Keratinocyte (primary cell): ENCODE measurements at regions not wholly inside any gene's neighbourhood (a gene's known extent, or its start where the extent isn't known, plus 50 kb on each side); places are given as distances from the start of the nearest gene placed in this dataset.

ENCODE experiments used
- DNase-seq: peaks from one replicate; pipeline ENCODE4 v3.0.0-alpha.2; 2011; ENCODE audit warnings: low read depth, missing footprints, low spot score
- FAIRE-seq: peaks from 2 replicates; lab custom pipeline; 2011; peaks lifted over from hg19 to GRCh38; lab: Jason Lieb, UNC
- H2AFZ ChIP-seq: 2 replicates; pipeline ENCODE4 v1.6.0; 2012; ENCODE audit warnings: low read length, control low read depth, inconsistent platforms; ENCODE audit not compliant: control insufficient read depth
- H3K27ac ChIP-seq: 2 replicates; pipeline ENCODE4 v1.5.1; 2011; ENCODE audit warnings: low read length; ENCODE audit not compliant: control insufficient read depth, insufficient read depth
- H3K27me3 ChIP-seq: 3 replicates; pipeline ENCODE4 v1.6.0; 2011; ENCODE audit warnings: low read length; ENCODE audit not compliant: control insufficient read depth, insufficient read depth; ENCODE audit errors: extremely low read depth
- H3K36me3 ChIP-seq, 2 experiments: 2 replicates in 1 of 2; 3 replicates in 1 of 2; pipeline ENCODE4 v1.5.1; 2011; ENCODE audit warnings: low read length in 2 of 2, mild to moderate bottlenecking in 1 of 2; ENCODE audit not compliant: control insufficient read depth in 2 of 2, insufficient read depth in 2 of 2; ENCODE audit errors: extremely low read depth in 1 of 2
- H3K4me1 ChIP-seq: 3 replicates; pipeline ENCODE4 v1.5.1; 2011; ENCODE audit warnings: low read length; ENCODE audit not compliant: control insufficient read depth, insufficient read depth; ENCODE audit errors: extremely low read depth
- H3K4me2 ChIP-seq: 3 replicates; pipeline ENCODE4 v1.6.0; 2011; ENCODE audit warnings: low read depth, low read length; ENCODE audit not compliant: control insufficient read depth, insufficient read depth; ENCODE audit errors: extremely low read depth
- H3K4me3 ChIP-seq, 3 experiments: fragments of 200-600 bp in 1 of 3; sonication (generic) in 1 of 3; 2 replicates in 2 of 3; 3 replicates in 1 of 3; pipeline ENCODE4 v1.5.1; 2011 to 2016; ENCODE audit warnings: low read length in 3 of 3, mild to moderate bottlenecking in 3 of 3, control low read depth in 2 of 3, inconsistent platforms in 1 of 3, low read depth in 1 of 3, mixed read lengths in 1 of 3, mixed run types in 1 of 3, moderate library complexity in 1 of 3; ENCODE audit not compliant: control insufficient read depth in 2 of 3, insufficient read depth in 2 of 3; ENCODE audit errors: extremely low read depth in 1 of 3
- H3K79me2 ChIP-seq: 2 replicates; pipeline ENCODE4 v1.6.0; 2012; ENCODE audit warnings: low read length; ENCODE audit not compliant: control insufficient read depth, insufficient read depth
- H3K9ac ChIP-seq: 3 replicates; pipeline ENCODE4 v1.6.0; 2011; ENCODE audit warnings: low read length; ENCODE audit not compliant: control insufficient read depth, insufficient read depth; ENCODE audit errors: extremely low read depth
- H3K9me1 ChIP-seq: 3 replicates; pipeline ENCODE4 v1.6.0; 2011; ENCODE audit warnings: low read length; ENCODE audit not compliant: control insufficient read depth, insufficient read depth; ENCODE audit errors: extremely low read depth
- H3K9me3 ChIP-seq: 2 replicates; pipeline ENCODE4 v1.5.1; 2012; ENCODE audit warnings: low read depth, low read length; ENCODE audit not compliant: control insufficient read depth
- H4K20me1 ChIP-seq: 3 replicates; pipeline ENCODE4 v1.6.0; 2011; ENCODE audit warnings: low read length; ENCODE audit not compliant: control insufficient read depth, insufficient read depth; ENCODE audit errors: extremely low read depth
- EZH2 ChIP-seq: IDR thresholded peaks from one replicate; pipeline ENCODE4 v1.6.1; 2012; ENCODE audit warnings: inconsistent platforms, mild to moderate bottlenecking, low read length, moderate library complexity
- dilution Hi-C: fragments of 300-500 bp; cut with MboI; formaldehyde crosslinking; loops from one replicate; pipeline ENCODE4 v1.7.0; 2020; ENCODE audit warnings: low sequenced_read_pairs; ENCODE audit not compliant: extremely low pct_ligation_motif_present
- TF ChIP-seq, protein P1 (sequence below), 3 experiments: IDR thresholded peaks in 1 of 3; conservative IDR thresholded peaks in 1 of 3; optimal IDR thresholded peaks in 1 of 3; 2 replicates in 2 of 3; 3 replicates in 1 of 3; pipeline versions ENCODE3 to v1.5.1; 2011; ENCODE audit warnings: low read length in 3 of 3, mild to moderate bottlenecking in 3 of 3, moderate library complexity in 2 of 3, control low read depth in 1 of 3, inconsistent platforms in 1 of 3; ENCODE audit not compliant: insufficient read depth in 2 of 3; ENCODE audit errors: extremely low read depth in 1 of 3

DNA sequence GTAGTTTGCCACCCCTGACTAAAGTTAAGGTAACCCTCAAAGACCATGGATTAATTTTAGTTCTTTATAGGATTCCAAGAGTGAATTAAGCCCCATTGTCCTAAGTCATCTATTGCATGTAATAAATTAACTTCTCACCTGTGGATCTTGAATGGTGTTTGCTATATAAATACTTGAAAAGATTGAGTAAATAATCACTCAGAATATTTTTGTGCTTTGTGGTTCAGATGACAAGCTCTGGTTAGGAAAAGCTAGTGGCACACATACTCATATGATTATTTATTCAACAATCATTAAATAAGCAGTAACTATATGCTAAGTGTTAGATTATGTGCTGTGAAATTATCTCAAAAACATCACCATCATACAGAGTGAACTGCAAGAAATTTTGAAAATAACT lies 203.2 kb downstream of the OGFRL1 start:
- H3K9ac ChIP-seq, result no peak overlapping the region
- H3K27me3 ChIP-seq, result no peaks in the 10 kb centered on the region
- dilution Hi-C loops, result no loop called here

DNA sequence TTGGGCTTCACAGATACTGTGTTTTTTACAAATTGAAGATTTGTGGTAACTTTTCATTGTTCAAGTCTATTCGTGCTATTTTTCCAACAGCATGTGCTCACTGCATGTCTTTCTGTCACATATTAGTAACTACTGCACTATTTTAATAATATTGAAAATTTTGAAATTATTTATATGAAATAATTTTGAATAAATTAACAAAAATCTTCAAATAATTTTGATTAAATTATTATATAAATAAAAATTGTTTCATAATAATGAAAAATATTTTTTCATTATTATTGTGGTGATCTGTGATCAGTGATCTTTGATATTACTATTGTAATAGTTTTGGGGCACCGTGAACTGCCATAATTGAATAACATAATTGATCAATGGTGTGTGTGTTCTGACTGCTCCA lies 204.1 kb downstream of the OGFRL1 start:
- TF ChIP-seq, protein P1, sequence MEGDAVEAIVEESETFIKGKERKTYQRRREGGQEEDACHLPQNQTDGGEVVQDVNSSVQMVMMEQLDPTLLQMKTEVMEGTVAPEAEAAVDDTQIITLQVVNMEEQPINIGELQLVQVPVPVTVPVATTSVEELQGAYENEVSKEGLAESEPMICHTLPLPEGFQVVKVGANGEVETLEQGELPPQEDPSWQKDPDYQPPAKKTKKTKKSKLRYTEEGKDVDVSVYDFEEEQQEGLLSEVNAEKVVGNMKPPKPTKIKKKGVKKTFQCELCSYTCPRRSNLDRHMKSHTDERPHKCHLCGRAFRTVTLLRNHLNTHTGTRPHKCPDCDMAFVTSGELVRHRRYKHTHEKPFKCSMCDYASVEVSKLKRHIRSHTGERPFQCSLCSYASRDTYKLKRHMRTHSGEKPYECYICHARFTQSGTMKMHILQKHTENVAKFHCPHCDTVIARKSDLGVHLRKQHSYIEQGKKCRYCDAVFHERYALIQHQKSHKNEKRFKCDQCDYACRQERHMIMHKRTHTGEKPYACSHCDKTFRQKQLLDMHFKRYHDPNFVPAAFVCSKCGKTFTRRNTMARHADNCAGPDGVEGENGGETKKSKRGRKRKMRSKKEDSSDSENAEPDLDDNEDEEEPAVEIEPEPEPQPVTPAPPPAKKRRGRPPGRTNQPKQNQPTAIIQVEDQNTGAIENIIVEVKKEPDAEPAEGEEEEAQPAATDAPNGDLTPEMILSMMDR (optimal IDR thresholded peaks at IDR 0.05 in 1 of 3, IDR thresholded peaks at IDR 0.05 in 1 of 3, conservative IDR thresholded peaks at IDR 0.05 in 1 of 3; ENCODE audit: extremely low read depth in 1 of 3, insufficient read depth in 2 of 3, low read length in 3 of 3), result no peak
- no peak for TF ChIP-seq EZH2
- no peak overlapping the region for H2AFZ ChIP-seq
- no peaks in the 10 kb centered on the region for H3K79me2 ChIP-seq
- no peaks in the 10 kb centered on the region for H3K36me3 ChIP-seq
- no peaks in the 10 kb centered on the region for H3K9me3 ChIP-seq
- H4K20me1 ChIP-seq, result no peaks in the 10 kb centered on the region
- H3K4me2 ChIP-seq, result no peak overlapping the region
- no peak for DNase-seq
- FAIRE-seq, result no peak
- no peak overlapping the region for H3K4me3 ChIP-seq
- dilution Hi-C loops, result no loop called here
- H3K4me1 ChIP-seq, result peaks cover 10% of the 10 kb centered on the region
- no peaks in the 10 kb centered on the region for H3K27me3 ChIP-seq
- H3K9ac ChIP-seq, result no peak overlapping the region
- H3K9me1 ChIP-seq, result no peaks in the 10 kb centered on the region
- H3K27ac ChIP-seq, result no peak overlapping the region

More for the DNA sequence above, 203.2 kb downstream of the OGFRL1 start:
- no peaks in the 10 kb centered on the region for H4K20me1 ChIP-seq
- no peaks in the 10 kb centered on the region for H3K9me1 ChIP-seq
- FAIRE-seq (no peak), DNase-seq (no peak)
- H2AFZ ChIP-seq, result no peak overlapping the region
- no peaks in the 10 kb centered on the region for H3K36me3 ChIP-seq
- H3K79me2 ChIP-seq, result no peaks in the 10 kb centered on the region
- peaks cover 10% of the 10 kb centered on the region for H3K4me1 ChIP-seq
- no peak overlapping the region for H3K4me2 ChIP-seq
- H3K9me3 ChIP-seq, result no peaks in the 10 kb centered on the region
- no peak overlapping the region for H3K27ac ChIP-seq
- no peak overlapping the region for H3K4me3 ChIP-seq
- TF ChIP-seq, protein P1 (optimal IDR thresholded peaks at IDR 0.05 in 1 of 3, IDR thresholded peaks at IDR 0.05 in 1 of 3, conservative IDR thresholded peaks at IDR 0.05 in 1 of 3; ENCODE audit: extremely low read depth in 1 of 3, insufficient read depth in 2 of 3, low read length in 3 of 3), result no peak
- TF ChIP-seq EZH2, result no peak
